HEK293 (cell line): ENCODE measurements at regions not wholly inside any gene's neighbourhood (a gene's known extent, or its start where the extent isn't known, plus 50 kb on each side); places are given as distances from the start of the nearest gene placed in this dataset.

Experiments used
- CTCF ChIA-PET: fragments of 350-600 bp; formaldehyde crosslinking; extraction: SDS; loops from one replicate; lab custom pipeline; 2021; ENCODE audit warnings: antibody characterized with exemption; lab: Yijun Ruan, JAX
- POLR2A ChIA-PET: fragments of 300-600 bp; formaldehyde crosslinking; extraction: SDS; loops from one replicate; lab custom pipeline; 2020; ENCODE audit warnings: antibody characterized with exemption, inconsistent platforms; lab: Yijun Ruan, JAX
- H3K27ac ChIP-seq: fragments of 200-500 bp; sonication (Bioruptor generic); 2 replicates; pipeline ENCODE4 v1.5.1; 2014; ENCODE audit warnings: low read depth, low read length, control low read depth, inconsistent platforms; ENCODE audit errors: extremely low read depth
- H3K36me3 ChIP-seq, 2 experiments: fragments of 200-500 bp in 1 of 2; sonication (Bioruptor generic) in 1 of 2; 1 replicate in 1 of 2; 2 replicates in 1 of 2; pipeline ENCODE4 v1.5.1; 2014 to 2017; ENCODE audit warnings: inconsistent platforms in 2 of 2, low read length in 2 of 2; ENCODE audit not compliant: control insufficient read depth in 2 of 2, insufficient read depth in 1 of 2
- H3K4me1 ChIP-seq: fragments of 200-500 bp; sonication (Bioruptor generic); 2 replicates; pipeline ENCODE4 v1.5.1; 2014; ENCODE audit warnings: mild to moderate bottlenecking, low read length, inconsistent platforms; ENCODE audit not compliant: control insufficient read depth, insufficient read depth
- H3K4me3 ChIP-seq: 2 replicates; pipeline ENCODE4 v1.5.1; 2011; ENCODE audit warnings: low read depth, mild to moderate bottlenecking, control low read depth, low read length, moderate library complexity
- H3K9me3 ChIP-seq: fragments of 200-500 bp; sonication (Bioruptor generic); 2 replicates; pipeline ENCODE4 v1.5.1; 2014; ENCODE audit warnings: low read depth, low read length, inconsistent platforms; ENCODE audit not compliant: control insufficient read depth, insufficient read depth
- EGR2 ChIP-seq: fragments of 450-650 bp; formaldehyde crosslinking; IDR thresholded peaks from 2 replicates; pipeline ENCODE4 v1.5.1; 2016; ENCODE audit warnings: low read depth, missing biosample characterization, missing genetic modification characterization
- ELK4 ChIP-seq: IDR thresholded peaks from 2 replicates; pipeline ENCODE4 v1.6.1; 2011; ENCODE audit warnings: mild to moderate bottlenecking, low read depth, low read length, borderline replicate concordance
- GLI4 ChIP-seq: fragments of 450-650 bp; formaldehyde crosslinking; IDR thresholded peaks from 2 replicates; pipeline ENCODE4 v1.5.1; 2016; ENCODE audit warnings: missing biosample characterization, missing genetic modification characterization
- HOXC10 ChIP-seq: sonication (generic); formaldehyde crosslinking; IDR thresholded peaks from 2 replicates; pipeline ENCODE4 v1.8.1; 2023; ENCODE audit warnings: mild to moderate bottlenecking, missing genetic modification reagents
- IKZF3 ChIP-seq: fragments of 450-650 bp; IDR thresholded peaks from 2 replicates; pipeline ENCODE4 v1.5.0; 2018; ENCODE audit warnings: missing biosample characterization, mild to moderate bottlenecking, missing genetic modification characterization, moderate library complexity
- KLF10 ChIP-seq: fragments of 450-650 bp; IDR thresholded peaks from 2 replicates; pipeline ENCODE4 v1.5.1; 2018; ENCODE audit warnings: missing biosample characterization, mild to moderate bottlenecking, missing genetic modification characterization
- SCRT2 ChIP-seq: fragments of 450-650 bp; formaldehyde crosslinking; IDR thresholded peaks from 2 replicates; pipeline ENCODE4 v1.5.1; 2016; ENCODE audit warnings: missing biosample characterization, missing genetic modification characterization
- SETDB1 ChIP-seq: IDR thresholded peaks from one replicate; pipeline ENCODE4 v1.6.1; 2017; ENCODE audit warnings: mild to moderate bottlenecking, low read length, moderate library complexity, mixed read lengths; ENCODE audit not compliant: insufficient read length
- ZBTB44 ChIP-seq: fragments of 450-650 bp; IDR thresholded peaks from 2 replicates; pipeline ENCODE4 v1.5.1; 2018; ENCODE audit warnings: missing biosample characterization, mild to moderate bottlenecking, missing genetic modification characterization
- ZBTB7A ChIP-seq: fragments of 450-650 bp; formaldehyde crosslinking; IDR thresholded peaks from 2 replicates; pipeline ENCODE4 v1.5.1; 2016; ENCODE audit warnings: low read depth, missing biosample characterization, missing genetic modification characterization
- ZIC2 ChIP-seq: fragments of 450-650 bp; formaldehyde crosslinking; IDR thresholded peaks from 2 replicates; pipeline ENCODE4 v1.5.1; 2016; ENCODE audit warnings: missing biosample characterization, missing genetic modification characterization
- ZNF10 ChIP-seq: fragments of 450-650 bp; formaldehyde crosslinking; IDR thresholded peaks from 2 replicates; pipeline ENCODE4 v1.5.1; 2017; ENCODE audit warnings: missing biosample characterization, missing genetic modification characterization
- ZNF133 ChIP-seq: fragments of 450-650 bp; formaldehyde crosslinking; IDR thresholded peaks from 2 replicates; pipeline ENCODE4 v1.5.1; 2016; ENCODE audit warnings: missing biosample characterization, missing genetic modification characterization
- ZNF140 ChIP-seq: fragments of 450-650 bp; formaldehyde crosslinking; IDR thresholded peaks from 2 replicates; pipeline ENCODE4 v1.5.1; 2016; ENCODE audit warnings: missing biosample characterization, missing genetic modification characterization
- ZNF146 ChIP-seq: fragments of 450-650 bp; formaldehyde crosslinking; IDR thresholded peaks from 2 replicates; pipeline ENCODE4 v1.5.1; 2016; ENCODE audit warnings: missing biosample characterization, missing genetic modification characterization
- ZNF169 ChIP-seq: fragments of 450-650 bp; formaldehyde crosslinking; IDR thresholded peaks from 2 replicates; pipeline ENCODE4 v1.5.1; 2016; ENCODE audit warnings: missing biosample characterization, missing genetic modification characterization
- ZNF174 ChIP-seq: fragments of 450-650 bp; formaldehyde crosslinking; IDR thresholded peaks from 2 replicates; pipeline ENCODE4 v1.5.0; 2017; ENCODE audit warnings: missing biosample characterization, mild to moderate bottlenecking, missing genetic modification characterization
- ZNF2 ChIP-seq: fragments of 450-650 bp; formaldehyde crosslinking; IDR thresholded peaks from 2 replicates; pipeline ENCODE4 v1.5.1; 2016; ENCODE audit warnings: missing biosample characterization, missing genetic modification characterization
- ZNF311 ChIP-seq: fragments of 450-650 bp; formaldehyde crosslinking; IDR thresholded peaks from 2 replicates; pipeline ENCODE4 v1.5.1; 2017; ENCODE audit warnings: missing biosample characterization, missing genetic modification characterization, borderline replicate concordance
- ZNF335 ChIP-seq: fragments of 450-650 bp; formaldehyde crosslinking; conservative IDR thresholded peaks from 2 replicates; pipeline ENCODE4 v1.5.1; 2016; ENCODE audit warnings: missing biosample characterization, missing genetic modification characterization
- ZNF433 ChIP-seq: fragments of 450-650 bp; formaldehyde crosslinking; IDR thresholded peaks from 2 replicates; pipeline ENCODE4 v1.5.1; 2016; ENCODE audit warnings: missing biosample characterization, missing genetic modification characterization, low read depth
- ZNF48 ChIP-seq: fragments of 450-650 bp; formaldehyde crosslinking; IDR thresholded peaks from 2 replicates; pipeline ENCODE4 v1.5.1; 2016; ENCODE audit warnings: missing biosample characterization, missing genetic modification characterization
- ZNF510 ChIP-seq: fragments of 450-650 bp; formaldehyde crosslinking; IDR thresholded peaks from 2 replicates; pipeline ENCODE4 v1.5.1; 2018; ENCODE audit warnings: mild to moderate bottlenecking, missing genetic modification characterization, missing biosample characterization; ENCODE audit not compliant: insufficient replicate concordance
- ZNF624 ChIP-seq: fragments of 450-650 bp; formaldehyde crosslinking; IDR thresholded peaks from 2 replicates; pipeline ENCODE4 v1.5.1; 2017; ENCODE audit warnings: missing biosample characterization, missing genetic modification characterization
- ZNF654 ChIP-seq: fragments of 450-650 bp; formaldehyde crosslinking; IDR thresholded peaks from 2 replicates; pipeline ENCODE4 v1.5.1; 2016; ENCODE audit warnings: low read depth, missing biosample characterization, missing genetic modification characterization
- ZNF670 ChIP-seq: fragments of 450-650 bp; formaldehyde crosslinking; IDR thresholded peaks from 2 replicates; pipeline ENCODE4 v1.5.1; 2016; ENCODE audit warnings: missing biosample characterization, missing genetic modification characterization, low read depth
- ZNF768 ChIP-seq: fragments of 450-650 bp; formaldehyde crosslinking; IDR thresholded peaks from 2 replicates; pipeline ENCODE4 v1.5.1; 2018; ENCODE audit warnings: missing biosample characterization, mild to moderate bottlenecking, missing genetic modification characterization
- ZNF777 ChIP-seq: fragments of 450-650 bp; formaldehyde crosslinking; IDR thresholded peaks from 2 replicates; pipeline ENCODE4 v1.5.1; 2017; ENCODE audit warnings: missing biosample characterization, missing genetic modification characterization, borderline replicate concordance
- ZSCAN23 ChIP-seq: fragments of 450-650 bp; formaldehyde crosslinking; IDR thresholded peaks from 2 replicates; pipeline ENCODE4 v1.5.1; 2016; ENCODE audit warnings: missing biosample characterization, missing genetic modification characterization
- TF ChIP-seq, protein P1 (sequence below): fragments of 450-650 bp; formaldehyde crosslinking; optimal IDR thresholded peaks from 2 replicates; pipeline ENCODE3; 2016; ENCODE audit warnings: missing biosample characterization, mild to moderate bottlenecking, missing genetic modification characterization
- TF ChIP-seq, protein P2 (sequence below): fragments of 450-650 bp; formaldehyde crosslinking; IDR thresholded peaks from 2 replicates; pipeline ENCODE4 v1.5.1; 2016; ENCODE audit warnings: missing biosample characterization, missing genetic modification characterization
- TF ChIP-seq, protein P3 (sequence below): fragments of 450-650 bp; formaldehyde crosslinking; IDR thresholded peaks from 2 replicates; pipeline ENCODE4 v1.5.1; 2017; ENCODE audit warnings: missing biosample characterization, mild to moderate bottlenecking, missing genetic modification characterization, moderate library complexity

DNA sequence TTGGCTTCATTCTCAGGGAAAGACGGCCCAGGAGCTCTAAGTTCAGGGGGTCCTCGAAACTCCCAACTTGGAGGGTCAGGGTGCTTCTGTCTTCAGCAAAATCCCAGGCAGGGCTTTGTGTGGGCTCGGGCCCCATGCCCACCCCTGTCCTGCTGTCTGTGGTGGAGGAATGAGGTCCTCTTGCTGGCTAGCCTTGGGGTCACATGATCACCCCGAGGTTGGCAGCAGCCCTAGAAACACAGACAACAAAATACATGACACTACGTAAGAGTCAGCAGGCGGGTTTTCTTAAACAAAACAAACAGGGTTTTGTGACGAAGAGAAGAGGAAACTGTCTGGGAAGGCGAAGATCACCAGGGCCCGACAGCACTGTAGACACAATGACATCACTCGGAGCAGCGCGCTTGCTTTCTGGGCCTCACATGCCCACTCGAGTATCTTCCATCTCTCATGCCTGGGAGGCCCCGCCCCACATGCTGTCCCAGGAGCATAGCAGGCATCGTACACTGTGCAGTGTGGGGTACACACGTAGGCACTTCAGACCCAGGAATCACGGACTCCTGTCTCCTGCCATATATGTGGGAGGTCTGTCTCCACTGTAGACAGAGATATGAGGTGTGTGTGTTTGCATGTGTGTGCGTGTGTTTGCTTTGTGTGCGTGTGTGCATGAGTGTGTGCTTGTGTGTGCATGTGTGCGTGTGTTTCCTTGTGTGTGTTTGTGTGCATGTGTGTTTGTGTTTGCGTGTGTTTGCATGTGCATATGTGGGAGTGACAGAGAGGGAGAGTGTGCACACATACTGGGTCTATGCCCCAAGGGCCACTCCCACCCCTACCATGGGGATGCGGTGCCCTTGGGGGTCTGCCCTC is 94.7 kb downstream of the SIK1 start:
- Histone ChIP-seq H3K4me1 (no peaks in the 10 kb centered on the region), H3K9me3 (no peaks in the 10 kb centered on the region), H3K4me3 (no peak overlapping the region), H3K27ac (no peak overlapping the region), H3K36me3 (no peaks in the 10 kb centered on the region)
- ChIA-PET POLR2A (no interaction called here), CTCF (no interaction called here)
- peak; percentile 40 for TF ChIP-seq ZNF335 (tag by site-specific recombination)
- TF ChIP-seq ZNF146 (tag by site-specific recombination), result no peak
- TF ChIP-seq SCRT2, result no peak
- no peak for TF ChIP-seq ZNF510 (tag by site-specific recombination)
- TF ChIP-seq IKZF3 (tag by site-specific recombination), result no peak
- TF ChIP-seq HOXC10 (CRISPR knock-in tag), result no peak
- TF ChIP-seq ZBTB44 (tag by site-specific recombination), result no peak
- no peak for TF ChIP-seq ELK4
- no peak for TF ChIP-seq ZNF2
- no peak for TF ChIP-seq ZNF670 (tag by site-specific recombination)
- TF ChIP-seq ZNF311 (tag by site-specific recombination), result no peak
- no peak for TF ChIP-seq KLF10 (tag by site-specific recombination)
- TF ChIP-seq, protein P1, sequence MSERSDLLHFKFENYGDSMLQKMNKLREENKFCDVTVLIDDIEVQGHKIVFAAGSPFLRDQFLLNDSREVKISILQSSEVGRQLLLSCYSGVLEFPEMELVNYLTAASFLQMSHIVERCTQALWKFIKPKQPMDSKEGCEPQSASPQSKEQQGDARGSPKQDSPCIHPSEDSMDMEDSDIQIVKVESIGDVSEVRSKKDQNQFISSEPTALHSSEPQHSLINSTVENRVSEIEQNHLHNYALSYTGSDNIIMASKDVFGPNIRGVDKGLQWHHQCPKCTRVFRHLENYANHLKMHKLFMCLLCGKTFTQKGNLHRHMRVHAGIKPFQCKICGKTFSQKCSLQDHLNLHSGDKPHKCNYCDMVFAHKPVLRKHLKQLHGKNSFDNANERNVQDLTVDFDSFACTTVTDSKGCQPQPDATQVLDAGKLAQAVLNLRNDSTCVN (tag by site-specific recombination), result no peak
- peak; percentile 52; the same call in 1 of the 2 replicates for TF ChIP-seq EGR2 (tag by site-specific recombination)
- no peak for TF ChIP-seq SETDB1
- TF ChIP-seq, protein P2, sequence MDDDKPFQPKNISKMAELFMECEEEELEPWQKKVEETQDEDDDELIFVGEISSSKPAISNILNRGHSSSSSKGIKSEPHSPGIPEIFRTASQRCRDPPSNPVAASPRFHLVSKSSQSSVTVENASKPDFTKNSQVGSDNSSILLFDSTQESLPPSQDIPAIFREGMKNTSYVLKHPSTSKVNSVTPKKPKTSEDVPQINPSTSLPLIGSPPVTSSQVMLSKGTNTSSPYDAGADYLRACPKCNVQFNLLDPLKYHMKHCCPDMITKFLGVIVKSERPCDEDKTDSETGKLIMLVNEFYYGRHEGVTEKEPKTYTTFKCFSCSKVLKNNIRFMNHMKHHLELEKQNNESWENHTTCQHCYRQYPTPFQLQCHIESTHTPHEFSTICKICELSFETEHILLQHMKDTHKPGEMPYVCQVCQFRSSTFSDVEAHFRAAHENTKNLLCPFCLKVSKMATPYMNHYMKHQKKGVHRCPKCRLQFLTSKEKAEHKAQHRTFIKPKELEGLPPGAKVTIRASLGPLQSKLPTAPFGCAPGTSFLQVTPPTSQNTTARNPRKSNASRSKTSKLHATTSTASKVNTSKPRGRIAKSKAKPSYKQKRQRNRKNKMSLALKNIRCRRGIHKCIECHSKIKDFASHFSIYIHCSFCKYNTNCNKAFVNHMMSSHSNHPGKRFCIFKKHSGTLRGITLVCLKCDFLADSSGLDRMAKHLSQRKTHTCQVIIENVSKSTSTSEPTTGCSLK, result no peak
- TF ChIP-seq GLI4 (tag by site-specific recombination), result no peak
- no peak for TF ChIP-seq ZNF777
- TF ChIP-seq ZNF433 (tag by site-specific recombination), result no peak
- TF ChIP-seq ZNF133, result no peak
- TF ChIP-seq ZNF140 (tag by site-specific recombination), result no peak
- TF ChIP-seq ZNF10, result no peak
- no peak for TF ChIP-seq ZNF654 (tag by site-specific recombination)
- no peak for TF ChIP-seq ZSCAN23 (tag by site-specific recombination)
- TF ChIP-seq ZNF169 (tag by site-specific recombination), result no peak
- no peak for TF ChIP-seq ZNF624 (tag by site-specific recombination)
- no peak for TF ChIP-seq ZNF174 (tag by site-specific recombination)
- no peak for TF ChIP-seq ZNF768 (tag by site-specific recombination)
- TF ChIP-seq ZNF48 (tag by site-specific recombination), result 0 out of 2 replicates have a peak, but pooled peaks have one; percentile 50
- TF ChIP-seq, protein P3, sequence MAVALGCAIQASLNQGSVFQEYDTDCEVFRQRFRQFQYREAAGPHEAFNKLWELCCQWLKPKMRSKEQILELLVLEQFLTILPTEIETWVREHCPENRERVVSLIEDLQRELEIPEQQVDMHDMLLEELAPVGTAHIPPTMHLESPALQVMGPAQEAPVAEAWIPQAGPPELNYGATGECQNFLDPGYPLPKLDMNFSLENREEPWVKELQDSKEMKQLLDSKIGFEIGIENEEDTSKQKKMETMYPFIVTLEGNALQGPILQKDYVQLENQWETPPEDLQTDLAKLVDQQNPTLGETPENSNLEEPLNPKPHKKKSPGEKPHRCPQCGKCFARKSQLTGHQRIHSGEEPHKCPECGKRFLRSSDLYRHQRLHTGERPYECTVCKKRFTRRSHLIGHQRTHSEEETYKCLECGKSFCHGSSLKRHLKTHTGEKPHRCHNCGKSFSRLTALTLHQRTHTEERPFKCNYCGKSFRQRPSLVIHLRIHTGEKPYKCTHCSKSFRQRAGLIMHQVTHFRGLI (tag by site-specific recombination), result no peak
- no peak for TF ChIP-seq ZBTB7A (tag by site-specific recombination)
- TF ChIP-seq ZIC2 (tag by site-specific recombination), result no peak
